ENCODE measurements at regions not wholly inside any gene's neighbourhood (a gene's known extent, or its start where the extent isn't known, plus 50 kb on each side); places are given as distances from the start of the nearest gene placed in this dataset.
"Not testable (repeated sequence)": the region's sequence is repeated elsewhere in the genome, so short reads cannot be mapped to it uniquely, and the experiment has no call there.

DNA sequence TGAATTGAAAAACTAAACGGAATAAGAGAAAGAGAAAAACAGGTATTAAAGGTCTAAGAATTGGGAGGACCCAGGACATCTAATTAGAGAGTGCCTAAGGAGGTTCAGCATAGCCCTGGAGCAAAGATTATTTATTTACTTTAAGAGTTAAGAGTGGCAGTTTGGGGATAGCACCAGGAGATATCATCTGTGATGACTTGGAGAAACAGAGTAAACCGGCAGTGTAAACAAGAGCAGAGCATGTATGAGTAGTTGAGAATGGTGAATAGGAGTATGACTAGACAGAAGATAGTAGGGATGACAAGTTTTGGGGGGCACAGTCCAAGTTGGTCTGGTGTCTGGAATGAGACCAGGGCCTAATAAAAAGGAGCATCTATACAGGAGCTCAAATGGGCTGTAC is 167.9 kb upstream of the JADE1 start:
- H3K9me2 ChIP-seq (ENCODE audit: insufficient read depth, low read length); CTCF ChIA-PET (ENCODE audit: unreplicated experiment); H3K79me2 ChIP-seq (ENCODE audit: insufficient read depth, low read depth, low read length); H3K36me3 ChIP-seq (ENCODE audit: insufficient read depth, low read length); H4K20me1 ChIP-seq (ENCODE audit: insufficient read depth, low read length); H3K9me3 ChIP-seq (ENCODE audit: low read length); BruUV-seq (replicated peaks); H3K4me2 ChIP-seq (ENCODE audit: low read length); H3K4me3 ChIP-seq (ENCODE audit: low read depth, low read length, poor library complexity, severe bottlenecking); DNase-seq (ENCODE audit: low spot score); H2AFZ ChIP-seq (ENCODE audit: low read length); intact Hi-C loops (cut with micrococcal nuclease; ENCODE audit: unreplicated experiment); H3K4me1 ChIP-seq (ENCODE audit: insufficient read depth, low read length, poor library complexity, severe bottlenecking); H3K27ac ChIP-seq (ENCODE audit: low read depth, low read length, poor library complexity, severe bottlenecking); POLR2A ChIA-PET: not testable (repeated sequence)

DNA sequence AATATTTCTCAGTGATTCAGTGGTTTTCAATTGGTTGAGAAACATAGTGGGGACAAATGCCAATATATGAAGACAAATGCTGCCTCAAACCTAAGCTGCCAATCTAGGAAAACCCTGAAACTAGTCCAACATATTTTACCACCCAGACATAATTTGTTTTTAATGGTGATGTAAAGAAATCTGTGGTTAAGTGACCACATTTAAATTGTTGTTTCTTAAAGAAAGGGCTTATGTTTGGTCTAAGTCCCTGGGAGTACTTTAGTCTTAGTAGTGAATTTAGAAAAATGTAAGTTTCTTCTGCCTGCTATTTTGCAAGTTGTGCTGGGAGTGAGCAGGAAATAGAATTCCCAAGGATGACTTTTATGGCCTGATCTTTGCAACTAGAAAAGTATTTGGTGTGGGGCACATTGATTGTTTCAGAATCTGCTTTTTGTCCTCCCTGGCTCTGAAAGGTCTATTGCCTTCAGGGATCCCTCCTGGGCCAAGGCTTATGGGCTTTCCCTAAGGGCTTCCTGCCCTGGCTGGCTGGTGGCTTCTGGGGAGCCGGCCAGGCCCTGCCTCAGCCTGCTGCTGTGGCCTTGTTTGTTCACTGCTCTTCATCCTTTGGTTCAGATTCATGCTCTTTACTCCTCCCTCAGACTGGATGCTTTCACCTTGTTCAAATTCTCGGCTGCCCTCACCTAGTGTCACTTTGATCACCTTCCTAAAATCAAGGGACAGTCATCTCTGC is 169.8 kb upstream of the JADE1 start:
- no peaks in the 10 kb centered on the region for H3K9me3 ChIP-seq (ENCODE audit: low read length)
- H3K4me2 ChIP-seq (ENCODE audit: low read length), result no peak overlapping the region
- H4K20me1 ChIP-seq (ENCODE audit: insufficient read depth, low read length), result no peaks in the 10 kb centered on the region
- intact Hi-C loops (cut with micrococcal nuclease; ENCODE audit: unreplicated experiment), result no loop called here
- no peak for DNase-seq (ENCODE audit: low spot score)
- 0 out of 2 replicates have a peak, but pooled peaks cover 6% of the 10 kb centered on the region for H3K9me2 ChIP-seq (ENCODE audit: insufficient read depth, low read length)
- no peak overlapping the region for H3K27ac ChIP-seq (ENCODE audit: low read depth, low read length, poor library complexity, severe bottlenecking)
- no peak overlapping the region for H3K4me3 ChIP-seq (ENCODE audit: low read depth, low read length, poor library complexity, severe bottlenecking)
- ChIA-PET POLR2A (no interaction called here), CTCF (ENCODE audit: unreplicated experiment) (no interaction called here)
- H2AFZ ChIP-seq (ENCODE audit: low read length), result no peak overlapping the region
- TF ChIP-seq EZH2phosphoT487 (IDR thresholded peaks at IDR 0.05; ENCODE audit: borderline replicate concordance, low read depth, low read length) (no peak), CTCF (conservative IDR thresholded peaks at IDR 0.05; ENCODE audit: low read length) (no peak)
- no TSS peak for BruUV-seq (replicated peaks)
- H3K4me1 ChIP-seq (ENCODE audit: insufficient read depth, low read length, poor library complexity, severe bottlenecking), result no peaks in the 10 kb centered on the region
- no peaks in the 10 kb centered on the region for H3K36me3 ChIP-seq (ENCODE audit: insufficient read depth, low read length)
- H3K79me2 ChIP-seq (ENCODE audit: insufficient read depth, low read depth, low read length), result no peaks in the 10 kb centered on the region

GRCh38 chr4:128636906-128637305 is 172.6 kb upstream of the JADE1 start:
- Histone ChIP-seq H3K9me2 (ENCODE audit: insufficient read depth, low read length) (0 out of 2 replicates have a peak, but pooled peaks cover 6% of the 10 kb centered on the region), H3K9me3 (ENCODE audit: low read length) (no peaks in the 10 kb centered on the region), H3K36me3 (ENCODE audit: insufficient read depth, low read length) (no peaks in the 10 kb centered on the region), H3K79me2 (ENCODE audit: insufficient read depth, low read depth, low read length) (no peaks in the 10 kb centered on the region), H3K4me2 (ENCODE audit: low read length) (no peak overlapping the region), H3K27ac (ENCODE audit: low read depth, low read length, poor library complexity, severe bottlenecking) (no peak overlapping the region), H2AFZ (ENCODE audit: low read length) (no peak overlapping the region), H3K4me3 (ENCODE audit: low read depth, low read length, poor library complexity, severe bottlenecking) (no peak overlapping the region), H4K20me1 (ENCODE audit: insufficient read depth, low read length) (no peaks in the 10 kb centered on the region), H3K4me1 (ENCODE audit: insufficient read depth, low read length, poor library complexity, severe bottlenecking) (no peaks in the 10 kb centered on the region)
- DNase-seq (ENCODE audit: low spot score), result no peak
- CTCF ChIA-PET (ENCODE audit: unreplicated experiment), result no interaction called here
- POLR2A ChIA-PET, result no interaction called here
- TF ChIP-seq EZH2phosphoT487 (IDR thresholded peaks at IDR 0.05; ENCODE audit: borderline replicate concordance, low read depth, low read length), result no peak
- TF ChIP-seq CTCF (conservative IDR thresholded peaks at IDR 0.05; ENCODE audit: low read length), result no peak
- intact Hi-C loops (cut with micrococcal nuclease; ENCODE audit: unreplicated experiment), result no loop called here
- BruUV-seq (replicated peaks), result no TSS peak
